WTC11 (cell line): ENCODE measurements at regions not wholly inside any gene's neighbourhood (a gene's known extent, or its start where the extent isn't known, plus 50 kb on each side); places are given as distances from the start of the nearest gene placed in this dataset.

Source experiments
- ATF2 ChIP-seq: sonication (generic); formaldehyde crosslinking; IDR thresholded peaks from 2 replicates; pipeline ENCODE4 v1.8.1; 2022; ENCODE audit warnings: low read depth, missing genetic modification reagents, borderline replicate concordance
- CTCF ChIP-seq: fragments of 200-600 bp; IDR thresholded peaks from 2 replicates; pipeline ENCODE4 v1.8.0; 2022; ENCODE audit warnings: antibody characterized with exemption
- E2F1 ChIP-seq: sonication (generic); formaldehyde crosslinking; IDR thresholded peaks from 2 replicates; pipeline ENCODE4 v1.8.0; 2022; ENCODE audit warnings: mild to moderate bottlenecking, missing genetic modification reagents
- NFYB ChIP-seq: sonication (generic); formaldehyde crosslinking; conservative IDR thresholded peaks from 2 replicates; pipeline ENCODE4 v1.8.0; 2022; ENCODE audit warnings: low read depth, missing genetic modification reagents
- NR1H2 ChIP-seq: sonication (generic); formaldehyde crosslinking; IDR thresholded peaks from 2 replicates; pipeline ENCODE4 v1.9.0; 2021; ENCODE audit warnings: mild to moderate bottlenecking, moderate library complexity, missing genetic modification reagents
- USF2 ChIP-seq: sonication (generic); formaldehyde crosslinking; IDR thresholded peaks from 2 replicates; pipeline ENCODE4 v1.8.1; 2023; ENCODE audit warnings: mild to moderate bottlenecking, missing genetic modification reagents, moderate library complexity

- no peak for TF ChIP-seq NFYB (CRISPR knock-in tag)
- no peak for TF ChIP-seq CTCF
- no peak for TF ChIP-seq USF2 (CRISPR knock-in tag)
- no peak for TF ChIP-seq ATF2 (CRISPR knock-in tag)
- TF ChIP-seq NR1H2 (CRISPR knock-in tag): no peak
- no peak for TF ChIP-seq E2F1 (CRISPR knock-in tag)
These were observed 615.7 kb upstream of the MEF2C start for GRCh38 chr5:89498699-89499098.
